Body of pancreas (tissue), 4 donors: ENCODE measurements at regions not wholly inside any gene's neighbourhood (a gene's known extent, or its start where the extent isn't known, plus 50 kb on each side); places are given as distances from the start of the nearest gene placed in this dataset.

ENCODE experiments used
- ATAC-seq: fragments of 150-250 bp; one replicate; pipeline ENCODE4 v1.9.1; 2016
- DNase-seq, 4 donors: peaks; one replicate each; pipeline ENCODE4 v3.0.0-alpha.2; 2019
- H3K27ac ChIP-seq, 4 donors: fragments of 200-600 bp; sonication (generic); 1 replicate in 3 of 4; 2 replicates in 1 of 4; pipeline versions ENCODE4 v1.5.1 to v1.6.1; 2016 to 2019; ENCODE audit warnings: mild to moderate bottlenecking in 1 of 4, mixed read lengths in 1 of 4, moderate library complexity in 1 of 4
- H3K27me3 ChIP-seq, 2 donors: fragments of 200-600 bp; sonication (generic); one replicate each; pipeline ENCODE4 v1.6.0; 2016; ENCODE audit warnings: mild to moderate bottlenecking in 1 of 2
- H3K36me3 ChIP-seq, 2 donors: fragments of 200-600 bp; sonication (generic); replicated peaks in 1 of 2; 2 replicates each; pipeline ENCODE4 v1.5.1; 2016; ENCODE audit warnings: low read depth in 2 of 2; ENCODE audit not compliant: insufficient read depth in 1 of 2
- H3K4me1 ChIP-seq: fragments of 200-600 bp; sonication (generic); one replicate; pipeline ENCODE4 v1.6.0; 2016
- H3K4me3 ChIP-seq, 2 donors: fragments of 200-600 bp; sonication (generic); 1 replicate in 1 of 2; 2 replicates in 1 of 2; pipeline ENCODE4 v1.5.1; 2016 to 2019
- H3K9me3 ChIP-seq, 3 donors: fragments of 200-600 bp; sonication (generic); 1 replicate in 2 of 3; 2 replicates in 1 of 3; pipeline ENCODE4 v1.5.1; 2016
- POLR2A ChIP-seq, 3 donors: fragments of 450-650 bp; IDR thresholded peaks; one replicate each; pipeline ENCODE4 v1.6.1; 2016; ENCODE audit warnings: antibody characterized with exemption in 3 of 3, mild to moderate bottlenecking in 2 of 3
- WGBS, 2 donors: methylation state at CpG; one replicate each; pipeline ENCODE4 v1.1.5; 2017; 5-methylcytosine and 5-hydroxymethylcytosine counted together
- intact Hi-C: fragments of 100-400 bp; cut with DNase I; formaldehyde crosslinking; loops from one replicate; pipeline ENCODE4 v1.15.1; 2023
- TF ChIP-seq, protein P1 (sequence below), 7 experiments: fragments of 450-650 bp in 4 of 7; fragments of 200-600 bp in 3 of 7; sonication (generic) in 3 of 7; IDR thresholded peaks; one replicate each; pipeline ENCODE4 v1.5.1; 2016 to 2019; ENCODE audit warnings: antibody characterized with exemption in 7 of 7

DNA sequence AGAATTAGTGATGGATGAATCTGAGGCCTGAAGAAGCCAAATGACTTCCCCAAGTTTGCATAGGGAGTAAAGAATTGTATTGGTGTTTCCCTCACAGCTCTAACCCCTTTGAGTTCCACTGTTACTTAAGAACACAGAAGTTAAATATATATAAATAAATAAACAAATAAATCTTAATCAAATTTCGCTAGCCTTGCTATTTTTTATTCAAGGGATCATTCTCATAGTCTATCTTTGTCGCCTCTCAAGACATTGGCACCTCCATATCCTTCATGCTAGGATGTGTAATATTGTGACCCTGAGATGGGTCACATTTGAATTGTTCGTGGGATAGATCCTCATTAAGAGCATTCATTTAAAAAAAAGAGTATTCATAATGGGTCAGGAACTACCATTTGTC is 121.3 kb upstream of the HNMT start:
- DNase-seq (no peak), ATAC-seq (no peak)
- no peak overlapping the region for H3K27ac ChIP-seq
- no peaks in the 10 kb centered on the region for H3K27me3 ChIP-seq
- no peaks in the 10 kb centered on the region for H3K36me3 ChIP-seq
- no peak for TF ChIP-seq POLR2A (IDR thresholded peaks at IDR 0.05)
- TF ChIP-seq, protein P1, sequence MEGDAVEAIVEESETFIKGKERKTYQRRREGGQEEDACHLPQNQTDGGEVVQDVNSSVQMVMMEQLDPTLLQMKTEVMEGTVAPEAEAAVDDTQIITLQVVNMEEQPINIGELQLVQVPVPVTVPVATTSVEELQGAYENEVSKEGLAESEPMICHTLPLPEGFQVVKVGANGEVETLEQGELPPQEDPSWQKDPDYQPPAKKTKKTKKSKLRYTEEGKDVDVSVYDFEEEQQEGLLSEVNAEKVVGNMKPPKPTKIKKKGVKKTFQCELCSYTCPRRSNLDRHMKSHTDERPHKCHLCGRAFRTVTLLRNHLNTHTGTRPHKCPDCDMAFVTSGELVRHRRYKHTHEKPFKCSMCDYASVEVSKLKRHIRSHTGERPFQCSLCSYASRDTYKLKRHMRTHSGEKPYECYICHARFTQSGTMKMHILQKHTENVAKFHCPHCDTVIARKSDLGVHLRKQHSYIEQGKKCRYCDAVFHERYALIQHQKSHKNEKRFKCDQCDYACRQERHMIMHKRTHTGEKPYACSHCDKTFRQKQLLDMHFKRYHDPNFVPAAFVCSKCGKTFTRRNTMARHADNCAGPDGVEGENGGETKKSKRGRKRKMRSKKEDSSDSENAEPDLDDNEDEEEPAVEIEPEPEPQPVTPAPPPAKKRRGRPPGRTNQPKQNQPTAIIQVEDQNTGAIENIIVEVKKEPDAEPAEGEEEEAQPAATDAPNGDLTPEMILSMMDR (IDR thresholded peaks at IDR 0.05), result no peak
- intact Hi-C loops, result no loop called here
- WGBS, 2 donors, result 56 to 65% methylated on average over 3 of the region's 3 CpGs
- H3K4me3 ChIP-seq, result no peak overlapping the region
- H3K9me3 ChIP-seq, result no peaks in the 10 kb centered on the region
- H3K4me1 ChIP-seq, result no peaks in the 10 kb centered on the region

DNA sequence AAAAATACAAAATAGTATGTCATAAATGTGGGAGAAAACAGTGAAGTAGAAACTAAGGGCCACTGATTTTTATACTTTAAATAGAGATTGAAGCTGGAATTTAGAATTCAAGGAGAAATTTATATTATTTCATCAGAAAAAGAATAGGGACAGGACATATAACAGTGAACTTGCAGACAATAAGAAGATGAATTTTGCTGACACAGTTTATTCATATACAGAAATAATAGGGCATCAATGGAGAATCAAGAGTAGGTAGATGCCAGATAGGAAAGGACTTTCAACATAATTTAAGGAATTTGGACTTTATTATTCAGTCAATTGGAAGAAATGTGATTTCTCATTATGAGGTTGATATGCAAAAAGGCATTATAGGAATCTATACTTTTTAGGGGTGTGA is 118.9 kb upstream of the HNMT start:
- no peaks in the 10 kb centered on the region for H3K9me3 ChIP-seq
- intact Hi-C loops, result no loop called here
- no peak for DNase-seq
- no peak overlapping the region for H3K4me3 ChIP-seq
- ATAC-seq, result no peak
- H3K27ac ChIP-seq, result no peak overlapping the region
- H3K36me3 ChIP-seq, result no peaks in the 10 kb centered on the region
- no peaks in the 10 kb centered on the region for H3K27me3 ChIP-seq
- TF ChIP-seq, protein P1 (IDR thresholded peaks at IDR 0.05), result no peak
- TF ChIP-seq POLR2A (IDR thresholded peaks at IDR 0.05), result no peak
- no peaks in the 10 kb centered on the region for H3K4me1 ChIP-seq

DNA sequence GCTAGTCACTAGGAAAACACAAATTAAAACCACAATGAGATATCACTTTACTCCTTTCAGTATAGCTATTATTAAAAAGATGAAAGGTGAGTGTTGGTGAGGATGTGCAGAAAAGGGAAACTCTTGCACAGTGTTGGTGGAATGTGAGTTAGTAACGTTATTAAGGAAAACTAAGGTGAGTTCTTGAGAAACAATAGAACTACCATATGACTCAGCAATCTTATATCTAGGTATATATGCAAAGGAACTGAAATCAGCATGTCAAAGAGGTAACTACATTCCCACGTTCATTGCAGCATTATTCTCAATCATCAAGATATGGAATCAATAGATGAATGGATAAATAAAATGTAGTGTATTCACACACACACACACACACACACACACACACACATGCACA is 117.3 kb upstream of the HNMT start:
- Histone ChIP-seq H3K27ac (no peak overlapping the region), H3K4me3 (no peak overlapping the region), H3K9me3 (no peaks in the 10 kb centered on the region), H3K4me1 (no peaks in the 10 kb centered on the region), H3K36me3 (no peaks in the 10 kb centered on the region), H3K27me3 (no peaks in the 10 kb centered on the region)
- 20 to 25% methylated on average over 2 of the region's 2 CpGs for WGBS, 2 donors
- intact Hi-C loops, result no loop called here
- ATAC-seq, result no peak
- TF ChIP-seq, protein P1 (IDR thresholded peaks at IDR 0.05), result no peak
- TF ChIP-seq POLR2A (IDR thresholded peaks at IDR 0.05), result no peak
- no peak for DNase-seq

DNA sequence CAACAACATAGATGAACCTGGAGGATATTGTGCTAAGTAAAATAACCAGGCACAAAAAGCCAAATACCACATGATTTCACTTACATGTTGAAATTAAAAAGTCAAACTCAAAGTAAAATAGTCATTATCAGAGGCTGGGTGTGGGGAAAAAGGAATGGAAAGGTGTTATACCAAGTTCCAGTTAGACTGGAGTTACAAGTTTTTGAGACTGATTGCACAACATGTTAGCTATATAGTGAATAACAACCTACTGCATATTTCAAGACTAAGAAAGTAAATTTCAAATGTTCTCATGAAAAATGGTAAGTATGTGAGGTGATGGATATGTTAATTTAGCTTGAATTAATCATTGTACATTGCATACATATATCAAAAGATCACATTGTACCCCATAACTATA is 116.8 kb upstream of the HNMT start:
- no peak for ATAC-seq

DNA sequence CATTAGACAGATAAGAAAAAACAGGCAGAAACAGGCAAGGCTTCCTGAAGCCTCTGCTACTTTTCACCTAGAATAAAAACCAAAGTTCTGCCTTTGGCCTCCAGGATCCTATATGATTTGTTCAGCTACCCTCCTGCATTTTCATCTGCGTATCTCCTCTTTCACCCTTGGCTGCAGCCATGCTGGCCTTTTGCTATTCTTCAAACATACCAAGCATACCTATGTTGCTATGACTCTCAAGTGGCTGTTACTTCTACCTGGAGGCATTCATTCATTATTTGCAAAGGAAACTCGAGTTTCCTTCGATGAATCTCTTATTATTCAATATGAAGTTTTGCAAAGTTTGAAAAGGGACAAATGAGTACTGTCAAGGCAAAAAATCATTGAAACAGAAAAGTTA is 106.4 kb upstream of the HNMT start:
- no peaks in the 10 kb centered on the region for H3K36me3 ChIP-seq
- no peak for DNase-seq

More for the DNA sequence above, 116.8 kb upstream of the HNMT start:
- DNase-seq, result no peak
- H3K36me3 ChIP-seq, result no peaks in the 10 kb centered on the region
- intact Hi-C loops, result no loop called here
- TF ChIP-seq, protein P1 (IDR thresholded peaks at IDR 0.05), result no peak
- H3K4me1 ChIP-seq, result no peaks in the 10 kb centered on the region
- H3K9me3 ChIP-seq, result no peaks in the 10 kb centered on the region
- H3K27me3 ChIP-seq, result no peaks in the 10 kb centered on the region
- H3K4me3 ChIP-seq, result no peak overlapping the region
- no peak overlapping the region for H3K27ac ChIP-seq

More for the DNA sequence above, 106.4 kb upstream of the HNMT start:
- Histone ChIP-seq H3K4me3 (no peak overlapping the region), H3K9me3 (no peaks in the 10 kb centered on the region), H3K4me1 (no peaks in the 10 kb centered on the region), H3K27me3 (no peaks in the 10 kb centered on the region), H3K27ac (no peak overlapping the region)
- ATAC-seq, result no peak
- no peak for TF ChIP-seq POLR2A (IDR thresholded peaks at IDR 0.05)
- intact Hi-C loops, result no loop called here
- 42 to 45% methylated on average over 3 of the region's 3 CpGs for WGBS, 2 donors
